Endothelial cell (in vitro differentiated cells): ENCODE measurements at regions not wholly inside any gene's neighbourhood (a gene's known extent, or its start where the extent isn't known, plus 50 kb on each side); places are given as distances from the start of the nearest gene placed in this dataset.
A peak's percentile ranks its signal among the peaks of the same experiment; 100 is the strongest.
"Not testable (repeated sequence)": the region's sequence is repeated elsewhere in the genome, so short reads cannot be mapped to it uniquely, and the experiment has no call there.

Source experiments
- DNase-seq: peaks from one replicate; pipeline ENCODE4 v3.0.0; 2021; ENCODE audit warnings: low spot score
- H3K27ac Mint-ChIP-seq: one replicate; pipeline ENCODE4 v1.8.0; 2021; ENCODE audit warnings: mixed read lengths, inconsistent platforms; ENCODE audit not compliant: unreplicated experiment
- H3K27me3 Mint-ChIP-seq: one replicate; pipeline ENCODE4 v1.8.0; 2021; ENCODE audit warnings: mild to moderate bottlenecking, moderate library complexity, mixed read lengths, inconsistent platforms; ENCODE audit not compliant: unreplicated experiment
- H3K36me3 Mint-ChIP-seq: one replicate; pipeline ENCODE4 v1.8.0; 2021; ENCODE audit warnings: mild to moderate bottlenecking, low read depth, mixed read lengths, inconsistent platforms; ENCODE audit not compliant: unreplicated experiment
- H3K4me1 Mint-ChIP-seq: one replicate; pipeline ENCODE4 v1.8.0; 2021; ENCODE audit warnings: mild to moderate bottlenecking, mixed read lengths, inconsistent platforms; ENCODE audit not compliant: unreplicated experiment
- H3K4me3 Mint-ChIP-seq: one replicate; pipeline ENCODE4 v1.8.0; 2021; ENCODE audit warnings: mild to moderate bottlenecking, mixed read lengths, inconsistent platforms; ENCODE audit not compliant: unreplicated experiment
- H3K9me3 Mint-ChIP-seq: one replicate; pipeline ENCODE4 v1.8.0; 2021; ENCODE audit warnings: mixed read lengths, inconsistent platforms; ENCODE audit not compliant: unreplicated experiment
- CTCF ChIP-seq: fragments of 200-600 bp; sonication (generic); IDR thresholded peaks from one replicate; pipeline ENCODE4 v1.5.0; 2021; ENCODE audit warnings: antibody characterized with exemption; ENCODE audit not compliant: unreplicated experiment

GRCh38 chr7:32761451-32762205 lies 129.9 kb downstream of the KBTBD2 start:
- no peaks in the 10 kb centered on the region for H3K9me3 Mint-ChIP-seq
- peaks cover 12% of the 10 kb centered on the region for H3K4me1 Mint-ChIP-seq
- H3K27me3 Mint-ChIP-seq: peaks cover 13% of the 10 kb centered on the region
- H3K36me3 Mint-ChIP-seq: no peaks in the 10 kb centered on the region
- DNase-seq: peak; percentile 40
- no peak overlapping the region for H3K27ac Mint-ChIP-seq
- TF ChIP-seq CTCF: no peak
- H3K4me3 Mint-ChIP-seq: peak overlapping the region; percentile 38

- H3K36me3 Mint-ChIP-seq, H3K4me3 Mint-ChIP-seq, DNase-seq, H3K9me3 Mint-ChIP-seq, H3K27ac Mint-ChIP-seq: not testable (repeated sequence)
- H3K4me1 Mint-ChIP-seq: peaks cover 12% of the 10 kb centered on the region
- peaks cover 13% of the 10 kb centered on the region for H3K27me3 Mint-ChIP-seq
These were observed 130.8 kb downstream of the KBTBD2 start for GRCh38 chr7:32760755-32761154.

GRCh38 chr7:32759859-32760258 lies 131.7 kb downstream of the KBTBD2 start:
- H3K36me3 Mint-ChIP-seq: not testable (repeated sequence)

GRCh38 chr7:32753872-32754271 lies 137.7 kb downstream of the KBTBD2 start:
- H3K27me3 Mint-ChIP-seq, H3K27ac Mint-ChIP-seq, H3K4me3 Mint-ChIP-seq, H3K4me1 Mint-ChIP-seq, H3K36me3 Mint-ChIP-seq, H3K9me3 Mint-ChIP-seq, DNase-seq: not testable (repeated sequence)

More at GRCh38 chr7:32759859-32760258, 131.7 kb downstream of the KBTBD2 start:
- not testable (repeated sequence) for H3K9me3 Mint-ChIP-seq, H3K4me3 Mint-ChIP-seq, DNase-seq, H3K27ac Mint-ChIP-seq
- Mint-ChIP-seq H3K4me1 (peaks cover 12% of the 10 kb centered on the region), H3K27me3 (peaks cover 13% of the 10 kb centered on the region)

GRCh38 chr7:32748337-32748736 lies 143.2 kb downstream of the KBTBD2 start:
- not testable (repeated sequence) for DNase-seq, H3K9me3 Mint-ChIP-seq, H3K4me1 Mint-ChIP-seq, H3K4me3 Mint-ChIP-seq, H3K27me3 Mint-ChIP-seq, H3K27ac Mint-ChIP-seq, H3K36me3 Mint-ChIP-seq

- not testable (repeated sequence) for DNase-seq, H3K4me1 Mint-ChIP-seq, H3K27ac Mint-ChIP-seq, H3K36me3 Mint-ChIP-seq, H3K4me3 Mint-ChIP-seq, H3K27me3 Mint-ChIP-seq, H3K9me3 Mint-ChIP-seq
These were observed 144.0 kb downstream of the KBTBD2 start for GRCh38 chr7:32747443-32748148.

- H3K27ac Mint-ChIP-seq, H3K36me3 Mint-ChIP-seq, DNase-seq, H3K4me3 Mint-ChIP-seq, H3K4me1 Mint-ChIP-seq, H3K9me3 Mint-ChIP-seq, H3K27me3 Mint-ChIP-seq: not testable (repeated sequence)
These were observed 149.6 kb downstream of the KBTBD2 start for GRCh38 chr7:32741853-32742476.

- H3K36me3 Mint-ChIP-seq, H3K9me3 Mint-ChIP-seq, H3K4me3 Mint-ChIP-seq, H3K27ac Mint-ChIP-seq, H3K27me3 Mint-ChIP-seq, H3K4me1 Mint-ChIP-seq, DNase-seq: not testable (repeated sequence)
These were observed 151.8 kb downstream of the KBTBD2 start for GRCh38 chr7:32739749-32740148.

GRCh38 chr7:32738390-32738789 lies 153.2 kb downstream of the KBTBD2 start:
- DNase-seq, H3K4me1 Mint-ChIP-seq, H3K4me3 Mint-ChIP-seq, H3K27me3 Mint-ChIP-seq, H3K36me3 Mint-ChIP-seq, H3K27ac Mint-ChIP-seq, H3K9me3 Mint-ChIP-seq: not testable (repeated sequence)

- not testable (repeated sequence) for DNase-seq, H3K36me3 Mint-ChIP-seq, H3K9me3 Mint-ChIP-seq, H3K27ac Mint-ChIP-seq, H3K4me1 Mint-ChIP-seq, H3K27me3 Mint-ChIP-seq, H3K4me3 Mint-ChIP-seq
These were observed 158.8 kb downstream of the KBTBD2 start for GRCh38 chr7:32732767-32733166.

- not testable (repeated sequence) for H3K9me3 Mint-ChIP-seq, DNase-seq, H3K27me3 Mint-ChIP-seq, H3K27ac Mint-ChIP-seq, H3K4me1 Mint-ChIP-seq, H3K36me3 Mint-ChIP-seq
- peak overlapping the region; percentile 86 for H3K4me3 Mint-ChIP-seq
These were observed 162.3 kb downstream of the KBTBD2 start for GRCh38 chr7:32729335-32729675.
